KMS-11 (cell line): ENCODE measurements at regions not wholly inside any gene's neighbourhood (a gene's known extent, or its start where the extent isn't known, plus 50 kb on each side); places are given as distances from the start of the nearest gene placed in this dataset.

Experiments
- H2AFZ ChIP-seq: fragments of 200-600 bp; sonication (generic); 2 replicates; pipeline ENCODE4 v1.6.1; 2016; ENCODE audit warnings: antibody characterized with exemption, mixed run types, low read depth
- H3K27ac ChIP-seq: fragments of 200-600 bp; sonication (generic); 2 replicates; pipeline ENCODE4 v1.6.1; 2016; ENCODE audit warnings: mild to moderate bottlenecking, mixed run types
- H3K27me3 ChIP-seq: fragments of 200-600 bp; sonication (generic); 2 replicates; pipeline ENCODE4 v1.6.1; 2017; ENCODE audit warnings: mild to moderate bottlenecking, low read depth, mixed run types, moderate library complexity; ENCODE audit not compliant: insufficient read depth
- H3K36me3 ChIP-seq: fragments of 200-600 bp; sonication (generic); 2 replicates; pipeline ENCODE4 v1.6.1; 2017; ENCODE audit warnings: mild to moderate bottlenecking, mixed run types; ENCODE audit not compliant: insufficient read depth
- H3K4me1 ChIP-seq: fragments of 200-600 bp; sonication (generic); 2 replicates; pipeline ENCODE4 v1.6.1; 2016; ENCODE audit warnings: mild to moderate bottlenecking, low read depth, mixed run types; ENCODE audit not compliant: poor library complexity, severe bottlenecking
- H3K4me2 ChIP-seq: fragments of 200-600 bp; sonication (generic); 2 replicates; pipeline ENCODE4 v1.7.0; 2016; ENCODE audit warnings: mild to moderate bottlenecking, mixed run types
- H3K4me3 ChIP-seq: fragments of 200-600 bp; sonication (generic); IDR thresholded peaks from 2 replicates; pipeline ENCODE4 v1.6.1; 2017; ENCODE audit warnings: low read depth, low read length, mixed read lengths; ENCODE audit not compliant: insufficient read depth
- H3K79me2 ChIP-seq: fragments of 200-600 bp; sonication (generic); 2 replicates; pipeline ENCODE4 v1.6.1; 2016; ENCODE audit warnings: low read depth, mixed run types; ENCODE audit not compliant: insufficient read depth
- H3K9ac ChIP-seq: fragments of 200-600 bp; sonication (generic); 2 replicates; pipeline ENCODE4 v1.6.1; 2016; ENCODE audit warnings: mild to moderate bottlenecking, mixed run types
- H4K20me1 ChIP-seq: fragments of 200-600 bp; sonication (generic); 2 replicates; pipeline ENCODE4 v1.6.1; 2016; ENCODE audit warnings: mild to moderate bottlenecking, mixed run types; ENCODE audit not compliant: insufficient read depth
- CTCF ChIP-seq: fragments of 200-600 bp; sonication (generic); conservative IDR thresholded peaks from 2 replicates; pipeline ENCODE4 v1.6.1; 2017; ENCODE audit warnings: low read depth, mild to moderate bottlenecking, antibody characterized with exemption, low read length, moderate library complexity, mixed read lengths

- H3K4me2 ChIP-seq, result no peak overlapping the region
- H3K9ac ChIP-seq, result no peak overlapping the region
- H3K27ac ChIP-seq, result no peak overlapping the region
- peaks cover 60% of the 10 kb centered on the region for H3K4me1 ChIP-seq
- no peaks in the 10 kb centered on the region for H3K27me3 ChIP-seq
- peaks cover 45% of the 10 kb centered on the region for H3K79me2 ChIP-seq
- H2AFZ ChIP-seq, result no peak overlapping the region
- no peaks in the 10 kb centered on the region for H4K20me1 ChIP-seq
- no peak overlapping the region for H3K4me3 ChIP-seq
- no peaks in the 10 kb centered on the region for H3K36me3 ChIP-seq
- TF ChIP-seq CTCF, result no peak
Measured at GRCh38 chr11:19350160-19350559, 109.4 kb upstream of the E2F8 start.

GRCh38 chr11:19349340-19350025 lies 108.7 kb upstream of the E2F8 start:
- H3K79me2 ChIP-seq, result peaks cover 39% of the 10 kb centered on the region
- H3K27ac ChIP-seq, result no peak overlapping the region; the same call in 1 of the 2 replicates
- peaks cover 64% of the 10 kb centered on the region for H3K4me1 ChIP-seq
- no peaks in the 10 kb centered on the region for H3K36me3 ChIP-seq
- no peaks in the 10 kb centered on the region for H3K27me3 ChIP-seq
- H2AFZ ChIP-seq, result no peak overlapping the region
- TF ChIP-seq CTCF, result no peak
- no peaks in the 10 kb centered on the region for H4K20me1 ChIP-seq
- H3K4me2 ChIP-seq, result peak overlapping the region; percentile 98; the same call in 1 of the 2 replicates
- H3K4me3 ChIP-seq, result no peak overlapping the region
- no peak overlapping the region for H3K9ac ChIP-seq

GRCh38 chr11:19347911-19348310 lies 107.2 kb upstream of the E2F8 start:
- H3K4me2 ChIP-seq, result peak overlapping the region; percentile 98
- no peaks in the 10 kb centered on the region for H4K20me1 ChIP-seq
- TF ChIP-seq CTCF, result no peak
- H3K27me3 ChIP-seq, result no peaks in the 10 kb centered on the region
- no peak overlapping the region for H2AFZ ChIP-seq
- no peak overlapping the region for H3K27ac ChIP-seq
- H3K79me2 ChIP-seq, result peaks cover 25% of the 10 kb centered on the region; the same call in 1 of the 2 replicates
- H3K9ac ChIP-seq, result no peak overlapping the region
- no peak overlapping the region for H3K4me3 ChIP-seq
- H3K4me1 ChIP-seq, result peaks cover 55% of the 10 kb centered on the region
- H3K36me3 ChIP-seq, result no peaks in the 10 kb centered on the region

GRCh38 chr11:19345848-19346681 lies 105.3 kb upstream of the E2F8 start:
- peaks cover 16% of the 10 kb centered on the region; the same call in 1 of the 2 replicates for H3K79me2 ChIP-seq

More at GRCh38 chr11:19345848-19346681, 105.3 kb upstream of the E2F8 start:
- Histone ChIP-seq H3K36me3 (no peaks in the 10 kb centered on the region), H2AFZ (peak overlapping the region; percentile 91), H3K4me1 (peaks cover 46% of the 10 kb centered on the region), H3K27me3 (no peaks in the 10 kb centered on the region), H3K4me2 (peak overlapping the region; percentile 98), H3K27ac (peak overlapping the region; percentile 28; the same call in 1 of the 2 replicates), H3K9ac (peak overlapping the region; percentile 43; the same call in 1 of the 2 replicates), H3K4me3 (no peak overlapping the region), H4K20me1 (no peaks in the 10 kb centered on the region)
- no peak for TF ChIP-seq CTCF
